GM13976 (cell line): ENCODE measurements at regions not wholly inside any gene's neighbourhood (a gene's known extent, or its start where the extent isn't known, plus 50 kb on each side); places are given as distances from the start of the nearest gene placed in this dataset.
A peak's percentile ranks its signal among the peaks of the same experiment; 100 is the strongest.

Experiments used
- DNase-seq: peaks from one replicate; pipeline ENCODE4 v3.0.0; 2012; ENCODE audit warnings: low spot score
- in situ Hi-C: fragments of 300-500 bp; cut with MboI; formaldehyde crosslinking; loops from one replicate; pipeline ENCODE4 v1.12.0; 2022; ENCODE audit warnings: low sequenced_read_pairs, mixed read lengths, inconsistent platforms; ENCODE audit not compliant: unreplicated experiment
- TF ChIP-seq, protein P1 (sequence below): IDR thresholded peaks from 2 replicates; pipeline ENCODE4 v1.5.1; 2012; ENCODE audit warnings: borderline replicate concordance, mild to moderate bottlenecking; ENCODE audit not compliant: insufficient read depth; ENCODE audit errors: extremely low read depth, missing control alignments, control extremely low read depth

DNA sequence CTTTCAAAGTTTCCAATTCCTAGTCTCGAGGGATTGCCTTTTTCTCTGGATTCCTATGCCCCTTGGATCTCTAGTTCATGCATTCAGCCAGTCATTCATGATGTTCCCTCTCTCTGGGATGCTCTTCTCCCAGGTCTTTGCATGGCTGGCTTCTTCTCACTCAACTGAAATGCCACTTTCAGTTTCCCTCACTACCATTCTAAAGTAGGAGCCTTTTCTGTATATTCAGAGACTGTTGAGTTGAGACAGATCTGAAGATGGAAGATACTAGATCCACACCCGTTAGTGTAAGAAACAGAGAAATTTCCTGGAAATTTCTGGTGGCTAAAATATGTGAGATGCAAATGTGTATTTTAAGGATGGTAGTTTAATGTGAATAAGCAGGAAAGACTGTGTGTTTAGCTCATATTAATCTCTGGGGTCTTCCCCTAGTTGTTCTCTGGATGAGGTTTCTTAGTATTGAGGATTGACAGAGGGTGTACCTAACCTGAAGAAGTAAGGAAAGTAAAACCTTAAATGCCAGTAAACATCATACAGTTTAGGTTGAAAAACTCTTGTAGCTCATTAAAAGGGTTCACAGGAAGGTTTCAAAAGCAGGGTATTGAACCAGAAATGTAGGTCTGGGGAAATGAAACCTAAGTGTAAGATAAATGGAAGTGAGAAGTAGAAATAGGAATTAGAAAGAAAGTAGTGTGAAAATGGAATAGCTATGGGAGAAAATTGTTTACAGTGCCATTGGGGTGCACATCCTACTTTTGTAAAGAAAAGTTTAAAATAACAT, 331.3 kb downstream of the NDFIP2 start:
- TF ChIP-seq, protein P1, sequence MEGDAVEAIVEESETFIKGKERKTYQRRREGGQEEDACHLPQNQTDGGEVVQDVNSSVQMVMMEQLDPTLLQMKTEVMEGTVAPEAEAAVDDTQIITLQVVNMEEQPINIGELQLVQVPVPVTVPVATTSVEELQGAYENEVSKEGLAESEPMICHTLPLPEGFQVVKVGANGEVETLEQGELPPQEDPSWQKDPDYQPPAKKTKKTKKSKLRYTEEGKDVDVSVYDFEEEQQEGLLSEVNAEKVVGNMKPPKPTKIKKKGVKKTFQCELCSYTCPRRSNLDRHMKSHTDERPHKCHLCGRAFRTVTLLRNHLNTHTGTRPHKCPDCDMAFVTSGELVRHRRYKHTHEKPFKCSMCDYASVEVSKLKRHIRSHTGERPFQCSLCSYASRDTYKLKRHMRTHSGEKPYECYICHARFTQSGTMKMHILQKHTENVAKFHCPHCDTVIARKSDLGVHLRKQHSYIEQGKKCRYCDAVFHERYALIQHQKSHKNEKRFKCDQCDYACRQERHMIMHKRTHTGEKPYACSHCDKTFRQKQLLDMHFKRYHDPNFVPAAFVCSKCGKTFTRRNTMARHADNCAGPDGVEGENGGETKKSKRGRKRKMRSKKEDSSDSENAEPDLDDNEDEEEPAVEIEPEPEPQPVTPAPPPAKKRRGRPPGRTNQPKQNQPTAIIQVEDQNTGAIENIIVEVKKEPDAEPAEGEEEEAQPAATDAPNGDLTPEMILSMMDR: no peak
- in situ Hi-C loops: no loop called here
- peak; percentile 25 for DNase-seq

DNA sequence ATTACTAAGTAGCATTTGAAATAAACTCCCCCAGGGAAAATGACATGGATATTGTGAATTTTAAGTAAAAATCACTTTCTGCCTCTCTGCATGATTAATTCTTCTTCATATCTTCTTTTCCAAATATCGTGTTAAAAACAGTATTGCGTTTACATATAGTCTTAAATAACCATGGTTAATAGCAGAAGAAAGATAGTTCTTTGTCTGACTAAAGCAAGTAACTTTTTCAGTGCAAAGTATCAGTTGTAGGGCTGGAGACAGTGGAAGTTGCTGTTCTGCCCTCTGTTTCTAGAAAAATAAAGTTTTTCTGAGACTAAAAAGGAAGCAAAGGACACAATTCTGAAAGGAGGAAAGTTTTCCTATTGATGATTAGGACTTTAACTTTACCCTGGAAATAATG, 330.2 kb downstream of the NDFIP2 start:
- no peak for DNase-seq
- in situ Hi-C loops: no loop called here
- TF ChIP-seq, protein P1: no peak

DNA sequence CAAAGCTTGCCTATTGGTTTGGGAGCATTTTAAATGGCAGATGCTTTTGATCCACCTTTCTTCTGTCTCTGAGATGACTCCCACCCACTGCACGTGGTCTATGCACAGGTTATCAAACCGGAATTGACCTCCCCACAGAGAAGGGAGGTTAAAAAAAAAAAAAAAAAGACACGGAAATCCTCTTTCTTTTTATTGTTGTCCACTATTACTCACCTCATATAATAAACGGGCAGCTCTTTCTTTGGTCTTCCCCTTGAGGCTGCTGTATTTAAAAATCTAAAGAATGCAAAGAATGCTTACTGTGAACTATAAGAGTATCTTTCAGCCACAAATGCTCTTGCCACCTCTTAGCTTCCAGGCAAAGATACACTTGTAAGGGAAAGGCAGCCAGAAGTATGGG, 329.7 kb downstream of the NDFIP2 start:
- in situ Hi-C loops: no loop called here
- TF ChIP-seq, protein P1: no peak
- no peak for DNase-seq

DNA sequence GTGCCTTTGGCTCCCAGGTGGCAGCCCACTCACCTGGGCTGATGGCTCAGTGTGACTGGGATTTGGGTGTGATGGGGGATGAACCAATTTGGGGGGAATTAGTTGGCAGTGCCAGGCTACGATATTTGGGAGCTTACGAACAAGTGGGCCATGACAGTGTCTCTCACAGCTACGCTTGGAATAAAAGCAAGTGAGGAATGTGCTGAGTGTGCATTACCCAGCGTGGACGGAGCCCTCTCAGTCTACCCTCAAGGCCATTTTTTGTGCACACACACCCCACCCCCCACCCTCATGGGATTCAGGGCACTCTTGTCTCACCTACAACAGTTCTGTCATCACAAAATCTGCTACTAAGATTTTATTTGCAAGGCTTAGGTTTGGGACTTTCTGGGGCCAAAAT, 329.1 kb downstream of the NDFIP2 start:
- TF ChIP-seq, protein P1: no peak
- DNase-seq: no peak
- in situ Hi-C loops: no loop called here

DNA sequence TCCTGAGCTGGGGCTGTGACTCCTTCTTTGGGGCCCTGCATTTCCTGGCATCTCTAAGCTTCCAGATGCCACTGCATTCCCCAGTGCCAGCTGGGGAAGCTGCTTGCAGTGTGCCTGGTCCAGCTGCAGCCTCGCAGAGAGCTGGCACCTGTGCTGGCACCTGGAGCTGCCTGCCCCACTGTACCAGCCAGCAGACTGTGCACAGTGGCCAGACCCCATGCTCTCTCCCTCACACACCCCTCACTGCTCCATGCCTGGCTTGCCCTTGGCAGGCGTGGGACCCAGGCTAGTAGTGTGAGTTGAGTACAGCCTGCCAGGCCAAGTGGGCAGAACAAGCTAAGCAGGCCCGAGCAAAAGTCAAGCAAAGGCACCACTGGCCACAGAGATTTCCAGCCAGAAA, 327.5 kb downstream of the NDFIP2 start:
- in situ Hi-C loops: no loop called here
- TF ChIP-seq, protein P1: no peak

DNA sequence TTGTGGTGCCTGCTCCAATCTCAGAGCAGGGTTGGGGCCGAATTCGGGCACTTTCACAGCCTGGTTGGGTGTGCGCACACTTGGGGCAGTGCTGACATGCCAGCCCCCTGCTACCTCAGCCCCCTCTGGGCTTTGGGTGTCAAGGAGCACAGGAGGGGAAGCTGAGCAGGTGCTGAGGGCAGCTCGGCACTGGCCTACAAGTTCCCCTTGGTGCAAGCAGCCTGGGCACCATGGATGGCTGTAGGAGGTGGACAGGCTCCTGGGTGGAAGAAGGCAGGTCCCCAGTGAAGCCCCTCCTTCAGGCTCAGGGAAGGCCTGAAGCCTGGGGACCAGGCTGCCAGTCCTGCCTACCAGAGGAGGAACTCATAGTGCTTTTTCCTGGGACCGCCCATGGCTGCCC, 326.6 kb downstream of the NDFIP2 start:
- TF ChIP-seq, protein P1: no peak
- DNase-seq: no peak
- in situ Hi-C loops: no loop called here

More for the DNA sequence above, 327.5 kb downstream of the NDFIP2 start:
- DNase-seq: no peak
